Skin of body (tissue), 2 donors: ENCODE measurements at regions not wholly inside any gene's neighbourhood (a gene's known extent, or its start where the extent isn't known, plus 50 kb on each side); places are given as distances from the start of the nearest gene placed in this dataset. TPM values are rescaled to one million over a fixed set of nuclear protein-coding genes. Genes with fewer than 3 reads are reported as not detected.

Experiments
- DNase-seq: peaks from one replicate; lab custom pipeline; 2025; lab: John Stamatoyannopoulos, UW
- small RNA-seq: library from RNA; depleted of rRNA; stranded (forward); fragments of <200 nt; gene quantifications from one replicate; pipeline ENCODE3, GENCODE V24; 2014; ENCODE audit warnings: low replicate concordance

GRCh38 chr6:54057058-54057457 is 54.2 kb upstream of the MLIP start:
- DNase-seq, result no peak

- no peak for DNase-seq
Observed at GRCh38 chr6:54058236-54058635, 53.0 kb upstream of the MLIP start.

GRCh38 chr6:54059683-54060082 is 51.6 kb upstream of the MLIP start:
- no peak for DNase-seq

- no peak for DNase-seq
Observed at GRCh38 chr6:54060286-54060685, 51.0 kb upstream of the MLIP start.

Small RNAs in the stretch of these regions (small RNA-seq; reads per million reads assigned to genes)
- not detected for gene ERHP2
